Right ventricle myocardium inferior (tissue), 1 donor: ENCODE measurements at regions not wholly inside any gene's neighbourhood (a gene's known extent, or its start where the extent isn't known, plus 50 kb on each side); places are given as distances from the start of the nearest gene placed in this dataset.
"Not testable (repeated sequence)": the region's sequence is repeated elsewhere in the genome, so short reads cannot be mapped to it uniquely, and the experiment has no call there.

Experiments used
- ATAC-seq: fragments of 200-7000 bp; cut with Tn5 transposase; one replicate; pipeline ENCODE4 v1.9.1; 2020; ENCODE audit warnings: mild to moderate bottlenecking, moderate library complexity
- DNase-seq: peaks from one replicate; pipeline ENCODE4 v3.0.0; 2021; ENCODE audit errors: missing footprints
- intact Hi-C: fragments of 100-400 bp; cut with DNase I; formaldehyde crosslinking; loops from one replicate; pipeline ENCODE4 v1.11.0; 2022
- donor health status: DM: no; HTN: yes; CAD: no; lungs with severe emphysema.

DNA sequence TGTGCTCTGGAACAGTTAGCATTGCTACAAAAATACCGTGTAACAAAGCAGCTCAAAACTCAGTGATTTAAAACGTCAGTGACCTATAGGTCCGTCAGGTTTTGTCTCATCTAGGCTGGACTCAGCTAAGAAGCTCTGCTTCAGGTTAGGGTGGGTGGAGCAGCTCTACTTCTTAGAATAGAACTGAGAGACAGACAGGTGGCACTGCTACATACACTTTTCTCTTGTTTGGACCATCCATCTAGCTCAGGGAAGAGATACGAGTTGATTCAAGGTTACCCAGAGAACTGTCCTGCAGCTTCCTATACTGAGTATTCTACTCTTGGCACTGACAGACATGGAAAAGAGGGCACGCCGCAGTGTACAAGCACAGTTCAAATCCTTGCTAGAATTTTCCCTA, 456.1 kb downstream of the IGSF11 start:
- intact Hi-C loops: no loop called here
- ATAC-seq: no peak
- DNase-seq: no peak

DNA sequence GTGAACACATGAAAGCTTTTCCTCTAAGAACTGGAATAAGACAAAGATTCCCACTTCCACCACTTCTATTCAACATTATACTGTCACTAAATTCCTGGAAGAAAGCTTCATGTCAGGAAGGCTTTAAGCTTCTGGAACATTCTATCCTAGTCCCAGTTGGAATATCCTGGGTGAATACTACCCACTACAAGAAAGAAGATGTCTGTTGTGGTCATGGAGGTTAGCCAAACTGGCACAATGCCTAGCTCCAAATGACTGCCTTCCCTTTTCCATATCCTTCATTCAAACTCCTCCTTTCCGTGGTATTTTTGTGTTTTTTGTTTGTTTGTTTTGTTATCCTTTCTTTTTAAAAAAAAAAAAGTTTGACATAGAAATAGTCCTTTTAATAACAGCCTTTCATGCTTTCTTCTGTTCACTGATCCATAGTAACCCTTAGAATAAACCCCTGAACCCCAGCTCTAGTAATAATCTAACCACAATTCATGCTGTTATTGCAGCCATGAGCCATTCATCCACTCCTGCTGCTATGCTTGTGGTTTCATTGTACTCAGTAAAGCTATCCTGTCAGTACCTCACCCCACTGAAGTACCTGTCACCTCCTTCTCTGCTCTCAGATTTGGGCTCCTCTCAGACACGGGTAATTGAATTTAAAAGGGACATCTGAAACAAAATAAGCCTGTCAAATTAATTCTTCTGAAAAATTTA, 447.5 kb downstream of the IGSF11 start:
- ATAC-seq: no peak
- intact Hi-C loops: no loop called here

DNA sequence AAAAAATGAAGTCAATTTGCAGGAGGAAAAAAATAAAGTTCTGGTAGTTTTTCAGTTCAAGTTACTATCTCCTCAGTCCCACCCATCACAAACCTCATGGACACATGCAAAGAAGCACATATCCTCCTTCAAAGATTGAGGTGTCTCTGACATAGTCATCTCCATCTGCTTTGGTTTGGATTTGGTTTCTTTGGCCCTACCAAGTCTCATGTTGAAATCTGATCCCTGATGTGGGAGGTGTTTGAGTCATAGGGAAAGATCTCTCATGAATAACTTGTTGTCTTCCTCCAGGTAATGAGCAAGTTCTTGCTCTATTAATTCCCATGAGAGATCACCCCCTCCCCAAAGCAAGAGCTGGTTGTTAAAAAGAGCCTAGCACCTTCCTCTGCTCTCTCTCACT, 446.8 kb downstream of the IGSF11 start:
- intact Hi-C loops: no loop called here
- no peak for ATAC-seq

More for the DNA sequence above, 447.5 kb downstream of the IGSF11 start:
- DNase-seq: no peak

DNA sequence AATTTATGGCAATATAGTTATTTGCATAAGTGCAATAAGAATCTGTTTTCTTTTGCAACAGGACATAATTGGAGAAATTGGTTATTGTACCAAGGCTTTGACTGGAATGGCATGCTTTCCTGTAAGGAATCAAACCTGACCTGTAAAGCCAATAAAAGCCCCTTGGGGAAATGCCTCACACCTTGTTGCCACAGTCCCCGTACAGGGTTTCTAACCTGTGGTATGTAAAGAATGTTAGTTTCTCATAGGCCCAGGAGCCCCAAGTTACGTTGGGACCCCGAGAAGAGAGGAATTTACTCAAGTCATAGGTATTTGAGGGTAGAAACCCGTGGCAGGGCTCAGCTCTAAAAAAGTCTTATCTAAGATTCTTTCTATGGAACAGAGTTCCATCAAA, 441.4 kb downstream of the IGSF11 start:
- ATAC-seq (no peak), DNase-seq (no peak)
- intact Hi-C loops: no loop called here

More for the DNA sequence above, 446.8 kb downstream of the IGSF11 start:
- no peak for DNase-seq

DNA sequence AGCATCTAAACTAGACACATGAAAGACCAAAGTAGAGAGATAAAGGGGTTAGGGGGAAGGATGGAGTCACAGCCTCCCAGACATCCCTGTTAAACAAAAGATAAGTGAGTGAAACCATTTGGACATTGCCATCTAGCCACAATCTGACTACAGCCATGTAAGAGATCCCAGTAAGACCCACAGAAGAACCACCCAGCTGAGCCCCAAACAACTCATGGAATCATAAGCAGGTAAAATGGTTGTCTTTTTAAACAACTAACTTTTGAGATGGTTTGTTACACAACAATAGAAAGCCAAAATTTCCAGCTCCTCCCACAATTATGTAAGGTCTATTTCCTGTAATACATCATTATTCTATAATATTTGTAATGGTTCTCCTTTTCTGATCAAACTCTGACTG, 437.5 kb downstream of the IGSF11 start:
- ATAC-seq (no peak), DNase-seq (no peak)
- intact Hi-C loops: no loop called here

DNA sequence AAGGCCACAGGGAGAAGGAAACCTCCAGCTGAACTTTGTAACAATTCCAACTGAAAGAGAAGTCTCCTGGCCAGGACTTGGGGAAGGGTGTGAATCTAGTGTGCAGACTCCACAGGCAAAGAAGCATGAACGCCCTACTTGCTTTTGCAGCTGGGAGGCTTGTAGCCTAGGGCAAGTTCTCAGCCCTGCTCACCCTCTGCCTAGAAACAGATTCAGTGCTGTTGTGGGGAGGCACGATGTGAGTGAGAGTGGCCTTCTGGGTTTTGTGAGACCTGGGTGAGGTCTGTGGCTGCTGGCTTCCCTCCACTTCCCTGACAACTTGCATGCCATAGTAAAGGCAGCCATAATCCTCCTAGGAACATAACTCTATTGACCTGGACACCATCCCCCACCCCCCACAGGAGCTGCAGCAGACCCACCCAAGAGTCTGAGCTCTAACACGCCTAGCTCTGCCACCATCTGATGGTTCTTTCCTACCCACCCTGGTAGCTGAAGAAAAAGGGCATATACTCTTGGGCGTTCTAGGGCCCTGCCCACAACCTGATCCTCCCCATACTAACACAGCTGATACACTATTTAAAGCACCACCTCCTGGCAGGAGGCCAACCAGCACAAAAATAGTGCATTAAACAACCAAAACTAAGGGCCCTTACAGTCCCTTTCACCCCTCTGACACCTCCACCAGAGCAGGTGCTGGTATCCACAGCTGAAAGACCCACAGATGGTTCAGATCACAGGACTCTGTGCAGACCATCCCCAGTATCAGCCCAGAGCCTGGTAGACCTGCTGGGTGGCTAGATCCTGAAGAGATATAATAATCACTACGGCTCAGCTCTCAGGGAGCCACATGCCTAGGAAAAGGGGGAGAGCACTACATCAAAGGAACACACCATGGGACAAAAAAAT, 426.5 kb downstream of the IGSF11 start:
- DNase-seq: no peak
- intact Hi-C loops: no loop called here
- ATAC-seq: no peak

DNA sequence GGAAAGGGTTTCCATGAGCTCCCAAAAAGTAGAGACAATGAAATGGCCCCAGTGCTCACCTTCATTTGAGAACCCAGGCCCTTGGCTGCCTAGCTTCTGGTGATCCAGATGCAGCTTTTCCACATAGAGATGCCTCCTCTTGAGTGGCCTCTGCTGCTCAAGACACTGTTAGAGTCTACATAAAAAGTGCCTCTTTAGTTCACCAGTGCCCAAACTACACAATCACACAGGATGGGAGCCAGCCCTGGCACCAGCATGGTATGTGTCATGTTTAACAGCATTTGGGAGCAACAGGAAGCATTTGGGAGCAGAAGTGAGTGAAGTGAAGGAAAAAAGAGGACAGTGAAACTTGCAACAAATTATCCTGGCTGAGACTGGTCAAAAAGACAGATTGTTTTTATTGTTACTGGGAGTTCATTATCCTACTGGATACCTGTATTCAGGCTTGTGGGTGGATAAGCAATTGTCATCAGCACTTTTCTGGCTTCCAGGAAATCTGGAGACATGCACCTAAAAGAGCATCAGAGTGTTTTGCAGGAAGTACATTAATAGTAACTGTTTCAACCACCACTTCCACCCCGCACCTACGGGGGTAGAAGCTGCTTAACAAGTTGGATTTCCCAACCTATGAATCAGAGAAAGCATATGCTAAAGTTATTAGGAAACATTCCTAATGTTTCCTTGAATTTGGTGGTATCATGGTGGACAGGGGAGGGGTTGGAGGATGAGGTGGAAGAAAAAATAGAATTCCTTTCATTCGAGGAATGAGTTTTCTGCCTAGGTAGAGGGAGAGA, 416.2 kb downstream of the IGSF11 start:
- intact Hi-C loops: no loop called here
- ATAC-seq (no peak), DNase-seq (no peak)

DNA sequence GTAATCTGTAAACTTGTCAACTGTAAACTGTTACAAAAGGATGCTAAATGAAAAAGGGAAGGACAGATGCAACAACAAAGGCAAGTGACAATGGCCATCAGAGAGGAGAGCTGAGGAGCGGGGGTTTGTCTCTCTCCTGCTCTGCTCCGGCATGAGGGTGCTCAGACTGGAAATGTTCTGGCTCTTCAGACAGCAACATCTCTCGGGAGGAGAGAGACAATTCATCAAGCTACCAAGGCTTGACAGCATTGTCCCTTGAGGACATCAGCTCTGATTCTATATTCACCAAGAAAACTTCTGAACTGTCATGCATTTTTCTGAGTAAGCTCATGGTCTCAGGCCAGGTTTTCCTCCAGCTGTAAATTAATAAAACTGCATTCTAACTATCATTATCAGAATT, 408.2 kb downstream of the IGSF11 start:
- intact Hi-C loops: no loop called here
- DNase-seq (no peak), ATAC-seq (no peak)

DNA sequence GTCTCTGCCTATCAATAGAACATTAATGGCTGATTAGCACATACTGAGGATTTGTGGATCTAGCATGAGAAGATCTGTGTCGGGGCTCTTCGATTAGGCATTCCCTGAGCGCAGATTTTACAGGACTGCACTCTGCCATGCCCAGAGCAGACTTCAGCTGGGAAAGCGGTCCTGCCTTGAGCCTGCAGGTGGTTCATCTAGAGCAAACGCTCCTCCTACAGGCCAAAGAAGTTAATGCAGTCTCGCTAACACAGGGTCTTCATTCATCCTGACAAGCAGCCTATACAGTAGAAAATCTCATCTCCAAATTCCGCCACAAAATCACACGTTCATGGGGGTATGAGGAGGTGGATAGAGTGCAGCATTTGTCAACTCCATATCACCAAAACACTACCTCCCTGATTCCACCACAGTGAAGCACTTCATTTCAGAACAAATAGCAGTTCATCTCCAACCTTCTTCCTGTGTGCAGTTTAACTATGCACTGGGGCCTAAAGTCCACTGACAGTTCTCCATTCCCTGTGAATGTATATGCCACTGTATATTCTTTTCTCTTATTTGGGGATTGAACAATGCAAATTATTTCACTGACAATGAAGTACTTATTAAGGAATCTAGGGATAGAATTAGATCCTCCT, 405.8 kb downstream of the IGSF11 start:
- ATAC-seq (peak; percentile 71), DNase-seq (no peak)
- intact Hi-C loops: no loop called here

DNA sequence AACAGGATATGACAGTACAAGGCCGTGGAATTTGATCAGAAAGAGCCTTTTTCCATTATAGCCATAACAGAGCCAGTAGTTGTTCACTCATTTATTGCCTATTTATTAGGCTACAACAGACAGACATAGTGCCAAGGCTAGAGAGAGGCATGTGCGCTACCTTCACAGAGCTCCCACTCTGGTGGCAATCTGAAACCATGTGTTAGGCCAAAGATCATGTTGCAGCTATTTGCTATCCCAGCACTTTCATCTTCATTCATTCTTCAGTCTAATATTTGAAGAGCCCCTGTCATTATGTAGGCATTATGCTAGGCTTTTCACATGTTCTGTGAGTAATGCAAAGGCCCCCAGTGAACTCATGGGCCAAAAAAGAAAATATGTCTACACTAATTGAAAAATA, 404.8 kb downstream of the IGSF11 start:
- no peak for ATAC-seq
- intact Hi-C loops: no loop called here
- DNase-seq: no peak

DNA sequence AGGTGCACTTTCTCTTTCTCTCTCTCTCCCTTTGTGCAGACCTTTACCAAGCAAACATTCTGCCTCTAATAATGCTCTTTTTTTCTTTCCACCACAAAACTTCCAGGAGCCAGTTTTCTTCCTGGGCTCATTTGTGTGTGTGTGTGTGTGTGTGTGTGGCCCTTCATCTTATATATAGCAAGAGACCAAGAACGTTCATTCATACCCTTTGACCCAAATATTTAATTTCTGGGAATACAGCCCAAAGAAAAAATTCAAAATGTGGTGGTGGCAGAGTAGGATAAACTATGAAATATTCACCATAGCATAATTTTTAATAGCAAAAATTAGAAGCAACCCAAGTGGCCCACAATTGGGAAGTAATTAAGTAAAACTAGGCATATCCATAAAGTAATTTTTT, 398.9 kb downstream of the IGSF11 start:
- ATAC-seq: no peak
- DNase-seq: no peak
- intact Hi-C loops: no loop called here

DNA sequence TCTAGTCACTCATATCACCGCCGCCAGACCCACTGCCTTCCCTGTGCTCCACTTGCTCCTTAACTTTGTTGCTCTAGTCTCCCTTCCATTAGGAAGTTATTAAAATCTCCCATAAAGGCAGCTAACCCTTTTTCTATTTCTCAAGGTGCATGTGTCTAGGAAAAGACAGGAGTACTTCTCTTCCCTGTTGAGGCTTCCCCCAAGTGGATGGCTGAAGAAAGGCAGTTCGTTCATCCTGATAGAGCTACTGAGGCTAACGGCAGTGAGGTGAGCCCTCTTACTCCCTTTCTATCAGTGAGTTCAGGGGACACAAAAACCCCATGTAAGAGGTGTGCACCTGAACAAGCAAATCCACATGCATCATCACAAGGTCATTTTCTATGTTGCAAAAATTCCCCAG, 397.8 kb downstream of the IGSF11 start:
- ATAC-seq: no peak

DNA sequence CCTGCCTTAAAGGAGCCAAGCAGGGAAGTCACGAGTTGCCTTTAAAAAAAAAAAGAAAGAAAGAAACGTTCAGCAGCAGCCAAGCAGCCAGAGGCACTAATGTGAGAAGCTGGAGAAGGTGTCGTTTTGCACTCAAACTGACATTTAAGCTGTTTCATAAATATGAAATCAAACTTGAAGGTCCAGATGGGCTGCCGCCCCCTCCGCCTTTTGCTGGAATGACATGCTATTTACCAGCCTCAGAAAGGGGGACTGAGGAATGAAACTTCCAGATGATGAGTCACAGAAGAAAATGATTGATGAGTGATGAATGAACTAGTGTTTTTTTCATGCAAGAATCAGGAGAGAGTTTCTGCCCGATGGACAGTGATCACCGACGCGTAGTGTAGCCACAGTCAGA, 396.8 kb downstream of the IGSF11 start:
- no peak for ATAC-seq
- DNase-seq: no peak
- intact Hi-C loops: no loop called here

More for the DNA sequence above, 397.8 kb downstream of the IGSF11 start:
- DNase-seq: no peak
- intact Hi-C loops: no loop called here

DNA sequence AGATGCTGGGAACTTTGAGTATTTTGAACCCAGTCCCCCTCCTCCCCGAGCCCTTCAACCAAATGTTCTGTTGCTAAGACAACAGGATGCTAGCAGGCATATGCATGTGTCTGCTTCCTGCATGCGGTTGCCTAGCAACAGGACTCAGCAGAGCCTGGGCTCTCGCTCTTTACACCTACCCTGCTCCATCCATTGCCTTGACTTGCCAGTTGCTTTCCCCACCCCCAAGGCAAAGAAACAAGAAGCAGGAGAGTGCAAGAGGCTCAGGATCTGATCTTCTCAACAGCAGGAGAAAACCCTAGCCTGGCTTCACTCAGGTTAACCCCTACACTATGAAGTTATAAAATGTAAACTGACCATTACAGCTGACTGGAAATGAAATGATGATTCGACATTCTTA, 393.0 kb downstream of the IGSF11 start:
- no peak for DNase-seq
- intact Hi-C loops: no loop called here
- ATAC-seq: no peak

DNA sequence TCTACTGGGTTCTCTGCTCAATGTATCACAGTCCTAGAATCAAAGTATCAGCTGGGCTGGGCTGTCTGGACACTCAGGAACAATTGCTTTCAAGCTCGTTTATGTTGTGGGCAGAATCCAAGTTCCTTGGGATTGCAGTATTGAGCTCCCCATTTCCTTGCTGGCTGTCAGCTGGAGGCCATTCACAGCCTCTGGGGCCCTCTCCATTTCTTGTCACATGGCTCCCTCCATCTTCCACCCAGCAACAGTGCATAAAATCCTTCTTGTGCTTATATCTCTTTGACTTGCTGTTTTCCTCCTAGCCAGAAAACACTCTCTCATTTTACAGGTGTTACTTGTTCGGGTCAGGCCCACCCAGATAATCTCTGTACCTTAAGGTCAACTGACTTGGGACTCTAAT, 363.5 kb downstream of the IGSF11 start:
- ATAC-seq (no peak), DNase-seq (no peak)
- intact Hi-C loops: no loop called here

DNA sequence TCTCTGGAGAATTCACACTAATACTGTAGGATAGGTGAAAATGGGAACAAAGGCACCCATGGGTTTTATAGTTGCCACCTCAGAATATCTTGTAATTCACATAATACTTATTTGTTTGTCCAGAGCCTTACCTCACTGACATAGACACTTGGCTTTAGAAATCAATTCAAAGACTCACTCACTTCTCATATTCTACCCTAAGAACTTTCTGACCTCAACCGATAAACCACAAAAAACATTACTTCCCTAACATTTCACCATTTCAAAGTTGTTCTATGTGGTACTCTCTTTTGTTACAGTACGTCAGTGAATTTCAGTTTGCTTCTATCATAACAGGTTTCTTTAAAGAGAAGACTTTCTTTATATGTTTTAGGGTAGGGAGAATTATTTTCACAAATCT, 359.3 kb downstream of the IGSF11 start:
- ATAC-seq (no peak), DNase-seq (no peak)
- intact Hi-C loops: no loop called here

DNA sequence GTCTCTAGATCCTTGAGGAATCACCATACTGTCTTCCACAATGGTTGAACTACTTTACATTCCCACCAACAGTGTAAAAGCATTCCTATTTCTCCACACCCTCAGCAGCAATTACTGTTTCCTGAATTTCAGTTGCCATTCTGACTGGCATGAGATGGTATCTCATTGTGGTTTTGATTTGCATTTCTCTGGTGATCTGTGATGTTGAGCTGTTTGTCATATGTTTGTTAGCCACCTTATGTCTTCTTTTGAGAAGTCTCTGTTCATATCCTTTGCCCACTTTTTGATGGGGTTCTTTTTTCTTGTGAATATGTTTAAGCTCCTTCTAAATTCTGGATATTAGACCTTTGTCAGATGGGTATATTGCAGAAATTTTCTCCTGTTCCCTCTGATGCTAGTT, 356.0 kb downstream of the IGSF11 start:
- ATAC-seq, intact Hi-C loops, DNase-seq: not testable (repeated sequence)

DNA sequence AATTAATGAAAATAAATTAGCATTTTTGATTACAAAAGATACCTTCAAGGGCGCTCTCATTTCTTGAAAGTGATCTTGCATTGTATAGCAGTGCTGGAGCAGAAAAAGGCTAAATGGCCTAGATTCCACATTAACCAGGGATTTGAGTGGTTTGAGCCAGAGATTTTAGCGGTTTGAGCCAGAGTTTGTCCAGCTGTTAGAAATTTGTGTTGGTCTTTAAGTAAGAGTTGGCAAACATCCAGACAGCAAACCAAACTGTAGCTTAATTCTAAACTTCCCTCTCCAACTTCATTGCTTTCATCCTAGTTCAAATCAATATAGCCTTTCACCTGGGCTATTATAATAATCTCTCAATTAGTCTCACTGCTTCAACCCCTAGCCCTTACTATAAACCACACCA, 351.7 kb downstream of the IGSF11 start:
- DNase-seq (no peak), ATAC-seq (no peak)
- intact Hi-C loops: no loop called here

DNA sequence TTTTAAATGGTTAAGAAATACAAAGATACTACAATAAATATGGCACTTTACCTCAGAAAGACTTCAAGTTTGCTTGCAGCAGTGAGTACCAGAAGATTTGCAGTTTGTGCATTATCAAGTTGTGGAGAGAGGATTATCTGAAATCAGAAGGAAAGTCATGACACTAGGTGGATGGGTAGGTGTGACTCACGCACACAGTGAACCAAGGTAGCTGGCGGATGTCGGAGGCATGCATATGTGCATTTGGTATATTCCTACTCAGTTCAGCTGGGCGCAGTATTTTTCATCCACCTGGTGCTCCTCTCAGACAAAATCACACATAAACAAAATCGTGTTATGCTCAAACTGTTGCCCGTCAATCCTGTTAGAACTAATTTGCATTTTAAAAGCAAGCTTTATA, 351.0 kb downstream of the IGSF11 start:
- DNase-seq (no peak), ATAC-seq (no peak)
- intact Hi-C loops: no loop called here
